ENCODE measurements at regions not wholly inside any gene's neighbourhood (a gene's known extent, or its start where the extent isn't known, plus 50 kb on each side); places are given as distances from the start of the nearest gene placed in this dataset.
"Not testable (repeated sequence)": the region's sequence is repeated elsewhere in the genome, so short reads cannot be mapped to it uniquely, and the experiment has no call there.

DNA sequence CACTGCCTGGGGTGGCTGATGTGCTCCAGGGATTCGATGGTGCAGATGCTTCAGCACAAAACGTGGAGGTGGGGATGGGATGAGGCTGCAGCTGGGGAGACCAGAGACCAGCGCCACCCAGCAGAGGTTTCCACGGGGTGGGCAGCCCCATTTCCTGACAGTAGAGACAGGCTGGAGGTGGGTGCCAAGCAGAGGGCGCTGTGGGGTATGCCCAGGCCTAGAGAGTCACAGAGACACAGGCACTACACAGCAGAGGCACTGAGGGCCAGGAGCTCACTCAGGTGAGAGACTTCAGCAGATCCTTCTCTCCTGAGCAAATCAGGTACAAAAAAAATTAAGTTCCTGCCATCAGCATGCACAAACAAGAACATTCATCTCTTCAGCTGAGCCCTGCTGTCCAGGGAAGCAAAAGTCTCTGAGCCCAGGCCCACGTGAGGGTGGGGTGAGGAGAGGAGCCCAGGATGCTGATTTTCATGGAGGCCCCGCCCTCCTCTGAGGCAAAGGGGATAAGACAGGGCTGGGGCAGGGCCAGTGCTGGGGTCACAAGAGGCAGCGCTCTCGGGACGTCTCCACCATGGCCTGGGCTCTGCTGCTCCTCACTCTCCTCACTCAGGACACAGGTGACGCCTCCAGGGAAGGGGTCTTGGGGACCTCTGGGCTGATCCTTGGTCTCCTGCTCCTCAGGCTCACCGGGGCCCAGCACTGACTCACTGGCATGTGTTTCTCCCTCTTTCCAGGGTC is 53.1 kb downstream of the GGTLC2 start:
- no peak for DNase-seq

GRCh38 chr22:22698263-22698750 is 53.9 kb downstream of the GGTLC2 start:
- DNase-seq: no peak

GRCh38 chr22:22700631-22701030 is 56.2 kb downstream of the GGTLC2 start:
- DNase-seq: no peak

GRCh38 chr22:22701557-22701956 is 57.1 kb downstream of the GGTLC2 start:
- DNase-seq: not testable (repeated sequence)

DNA sequence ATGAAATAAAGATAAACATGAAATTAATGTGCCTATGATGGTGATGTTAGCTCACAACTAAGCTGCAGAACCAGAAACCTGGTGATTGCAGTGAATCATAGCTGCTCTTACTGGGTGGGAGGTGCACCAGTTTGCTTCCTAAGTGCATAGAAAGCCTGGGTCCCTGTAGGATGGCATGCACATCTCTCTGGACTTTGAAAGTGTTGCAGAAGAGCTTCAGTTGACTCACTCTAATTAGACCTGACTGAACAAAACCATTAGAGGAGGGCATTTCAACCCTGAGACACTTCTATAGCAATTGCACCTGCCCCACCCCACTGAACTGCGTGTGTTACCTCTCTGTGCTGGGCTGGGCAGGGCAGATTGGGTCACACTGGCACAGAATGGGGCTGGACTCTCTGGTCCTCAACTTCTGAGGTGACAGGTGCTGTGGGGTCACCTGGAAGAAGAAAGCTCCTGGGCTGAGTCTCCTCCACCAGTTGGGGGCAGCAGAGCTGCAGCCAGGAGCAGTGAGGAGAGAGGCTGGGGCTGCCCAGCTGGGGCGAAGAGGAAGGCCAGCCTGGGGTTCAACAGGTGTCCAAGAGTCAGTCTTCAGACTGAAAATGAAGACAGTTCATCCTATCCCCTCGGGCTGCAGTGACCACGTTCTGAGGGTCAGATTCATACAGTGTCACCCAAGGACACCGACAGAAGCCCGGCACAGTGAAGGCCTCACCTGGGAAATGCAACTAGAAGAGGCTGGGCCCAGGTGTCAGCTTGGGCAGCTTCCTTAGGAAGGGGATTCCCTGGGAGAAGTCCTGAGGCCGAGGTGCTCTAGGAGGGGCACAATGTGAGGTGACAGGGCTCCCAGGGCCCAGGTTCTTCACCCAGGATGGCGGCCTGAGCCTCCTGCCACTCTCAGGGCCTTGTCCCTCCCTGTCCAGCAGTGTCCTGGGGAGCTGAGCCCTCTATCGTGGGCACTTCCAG is 58.1 kb downstream of the GGTLC2 start:
- peak; percentile 33 for DNase-seq

- no peak for DNase-seq
These were observed 58.8 kb downstream of the GGTLC2 start for GRCh38 chr22:22703203-22703570.

DNA sequence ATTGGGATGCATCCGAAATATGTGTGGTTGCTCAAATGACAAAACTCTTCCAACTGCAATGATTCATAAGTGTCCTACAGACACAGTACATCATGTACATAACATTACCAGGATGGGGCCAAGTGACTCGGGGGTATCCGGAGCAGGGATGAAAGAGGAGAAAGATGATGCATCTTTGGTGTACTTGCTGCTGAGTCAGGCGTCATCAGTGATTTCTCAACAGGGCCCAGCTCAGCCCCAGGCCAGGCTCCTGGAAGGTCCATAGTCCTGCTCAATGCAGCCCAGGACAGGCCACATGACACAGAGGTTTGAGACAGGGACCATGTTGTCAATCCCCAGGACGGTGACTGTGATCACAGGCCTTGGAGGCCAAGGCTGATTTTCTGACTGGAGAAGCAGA is 59.3 kb downstream of the GGTLC2 start:
- DNase-seq: no peak

- no peak for DNase-seq
These were observed 59.9 kb downstream of the GGTLC2 start for GRCh38 chr22:22704156-22704946.

DNA sequence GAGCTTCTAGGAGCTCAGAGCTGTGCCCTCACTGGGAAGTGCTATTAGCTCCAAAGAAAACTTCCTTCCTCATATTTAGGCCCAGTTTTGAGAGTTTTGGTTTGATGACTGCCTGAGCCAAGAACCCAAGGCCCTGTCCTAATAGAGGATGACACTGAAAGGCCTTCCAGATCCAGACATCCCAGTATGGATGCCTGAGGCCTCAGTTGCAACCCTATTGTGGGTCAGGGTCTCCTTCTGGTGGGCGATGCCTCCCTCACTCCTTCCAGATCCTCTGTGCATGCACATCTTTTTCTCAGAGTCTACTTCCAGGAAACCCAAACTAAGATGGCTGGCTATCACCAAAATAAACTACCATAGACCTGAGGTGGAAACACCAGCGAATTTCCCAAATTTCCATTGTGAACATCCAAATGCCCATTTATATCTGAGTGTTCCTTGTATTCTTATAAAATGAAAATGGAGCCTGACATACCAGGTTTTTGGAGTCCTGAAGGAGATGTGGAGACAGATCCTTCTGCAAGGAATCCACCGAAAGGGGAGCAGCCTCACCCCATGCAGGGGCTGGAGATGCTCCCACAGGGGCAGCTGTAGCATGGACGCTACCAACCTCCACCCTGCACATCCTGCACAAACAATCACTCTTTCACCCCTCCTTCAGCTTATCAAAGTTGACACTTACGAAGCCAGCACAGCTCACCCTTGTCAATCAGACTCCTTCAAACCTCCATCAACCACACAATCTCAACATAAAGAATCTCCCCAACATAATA is 61.1 kb downstream of the GGTLC2 start:
- no peak for DNase-seq

DNA sequence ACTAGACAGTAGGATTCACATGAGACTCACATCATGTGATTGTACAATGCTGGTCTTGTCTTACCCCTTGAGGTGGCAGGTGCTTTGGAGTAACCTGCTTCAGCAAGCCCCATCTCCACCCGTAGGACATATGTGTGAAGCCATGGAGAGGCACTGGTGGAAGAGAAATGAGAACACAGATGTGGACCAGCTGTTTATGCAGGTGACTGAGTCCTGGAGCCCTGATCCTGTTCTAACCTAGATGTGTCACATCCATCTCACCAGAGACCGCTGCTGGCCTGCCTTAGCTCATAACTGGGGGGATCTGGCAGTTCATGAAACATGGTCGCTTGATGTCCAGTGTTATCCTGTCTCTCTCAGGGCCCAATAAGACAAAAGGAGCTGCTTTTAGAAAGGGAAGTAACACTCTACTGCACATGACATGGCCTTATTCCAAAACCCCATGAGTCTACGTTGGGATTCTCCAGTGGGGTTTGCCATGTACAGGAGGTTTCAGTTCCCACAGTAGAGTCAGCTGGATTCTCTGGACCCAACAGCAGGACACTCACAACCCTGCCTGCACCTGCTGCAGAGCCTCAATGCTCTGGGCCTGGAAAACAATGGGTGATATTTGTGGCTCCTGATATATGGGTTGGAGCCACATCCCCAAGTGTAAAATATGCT is 62.0 kb downstream of the GGTLC2 start:
- DNase-seq: no peak

- DNase-seq: no peak
These were observed 65.5 kb downstream of the GGTLC2 start for GRCh38 chr22:22709719-22710445.

DNA sequence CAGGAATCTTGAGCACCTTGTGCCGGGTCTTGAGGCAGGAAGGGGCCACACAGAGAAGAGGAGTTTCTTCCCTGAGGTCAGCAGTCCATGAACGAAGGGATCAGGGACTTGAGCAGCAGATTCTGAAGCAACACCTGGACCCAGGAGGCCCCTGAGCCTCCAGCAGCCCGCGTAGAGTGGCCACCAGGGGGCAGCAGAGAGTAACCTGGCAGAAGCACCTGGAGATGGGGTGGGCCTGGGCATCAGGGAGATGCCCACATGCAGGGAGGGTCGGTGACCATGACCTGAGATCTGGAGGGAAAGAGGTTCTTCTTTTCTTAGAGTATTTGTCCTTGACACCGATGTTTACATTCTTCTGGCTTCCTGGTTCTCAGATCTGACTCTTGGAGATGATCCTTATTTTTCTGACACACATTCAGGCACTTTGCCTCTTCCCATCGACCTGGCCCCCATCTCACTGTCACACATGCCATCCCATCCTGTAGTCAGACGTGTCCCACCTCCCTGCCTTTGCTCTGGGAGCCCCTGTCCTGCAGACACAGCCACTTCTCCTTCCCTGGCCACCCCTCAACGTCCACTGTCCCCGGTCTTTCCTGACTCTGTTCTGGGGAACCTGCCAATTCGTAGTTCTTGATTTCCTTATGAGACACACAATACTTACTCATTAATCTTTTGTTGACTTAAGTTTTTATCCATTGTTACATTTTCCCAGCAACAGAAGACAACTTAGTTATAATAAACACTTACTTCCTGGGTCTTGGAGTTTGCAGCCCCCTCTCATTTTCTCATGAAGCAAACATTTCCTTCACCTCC is 66.5 kb downstream of the GGTLC2 start:
- peak; percentile 88 for DNase-seq

DNA sequence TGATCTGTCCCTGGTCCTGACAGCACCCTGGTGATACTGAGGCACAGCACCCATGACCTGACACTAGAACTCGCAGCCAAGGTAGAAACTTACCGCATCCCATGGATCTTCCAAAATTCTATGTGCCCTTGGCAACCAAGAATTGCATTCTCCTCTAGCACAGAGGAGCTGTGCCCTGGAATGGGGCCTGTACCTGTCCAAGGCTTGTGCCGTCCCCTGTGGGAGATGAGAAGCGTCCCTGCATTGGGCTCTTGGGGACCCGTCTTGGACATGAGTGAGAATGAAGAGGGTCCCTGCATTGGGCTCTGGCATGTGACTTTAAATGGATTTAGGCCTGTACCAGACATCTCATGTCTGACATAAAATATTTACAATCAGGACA is 67.1 kb downstream of the GGTLC2 start:
- no peak for DNase-seq

DNA sequence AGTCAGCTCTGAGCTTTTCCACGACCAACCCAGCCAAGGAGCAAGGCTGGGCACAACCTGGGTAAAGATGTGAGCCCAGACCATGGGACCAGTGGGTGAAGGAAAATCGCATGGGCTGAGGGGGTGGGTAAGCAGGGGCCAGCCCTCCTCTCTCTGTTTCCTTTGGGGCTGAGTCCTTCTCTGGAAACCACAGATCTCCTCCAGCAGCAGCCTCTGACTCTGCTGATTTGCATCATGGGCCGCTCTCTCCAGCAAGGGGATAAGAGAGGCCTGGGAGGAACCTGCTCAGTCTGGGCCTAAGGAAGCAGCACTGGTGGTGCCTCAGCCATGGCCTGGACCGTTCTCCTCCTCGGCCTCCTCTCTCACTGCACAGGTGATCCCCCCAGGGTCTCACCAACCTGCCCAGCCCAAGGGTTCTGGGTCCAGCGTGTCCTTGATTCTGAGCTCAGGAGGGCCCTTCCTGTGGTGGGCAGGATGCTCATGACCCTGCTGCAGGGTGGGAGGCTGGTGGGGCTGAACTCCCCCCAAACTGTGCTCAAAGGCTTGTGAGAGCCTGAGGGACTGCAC is 67.8 kb downstream of the GGTLC2 start:
- DNase-seq: no peak

GRCh38 chr22:22712666-22713365 is 68.4 kb downstream of the GGTLC2 start:
- DNase-seq: no peak

- DNase-seq: no peak
These were observed 69.0 kb downstream of the GGTLC2 start for GRCh38 chr22:22713416-22713815.

DNA sequence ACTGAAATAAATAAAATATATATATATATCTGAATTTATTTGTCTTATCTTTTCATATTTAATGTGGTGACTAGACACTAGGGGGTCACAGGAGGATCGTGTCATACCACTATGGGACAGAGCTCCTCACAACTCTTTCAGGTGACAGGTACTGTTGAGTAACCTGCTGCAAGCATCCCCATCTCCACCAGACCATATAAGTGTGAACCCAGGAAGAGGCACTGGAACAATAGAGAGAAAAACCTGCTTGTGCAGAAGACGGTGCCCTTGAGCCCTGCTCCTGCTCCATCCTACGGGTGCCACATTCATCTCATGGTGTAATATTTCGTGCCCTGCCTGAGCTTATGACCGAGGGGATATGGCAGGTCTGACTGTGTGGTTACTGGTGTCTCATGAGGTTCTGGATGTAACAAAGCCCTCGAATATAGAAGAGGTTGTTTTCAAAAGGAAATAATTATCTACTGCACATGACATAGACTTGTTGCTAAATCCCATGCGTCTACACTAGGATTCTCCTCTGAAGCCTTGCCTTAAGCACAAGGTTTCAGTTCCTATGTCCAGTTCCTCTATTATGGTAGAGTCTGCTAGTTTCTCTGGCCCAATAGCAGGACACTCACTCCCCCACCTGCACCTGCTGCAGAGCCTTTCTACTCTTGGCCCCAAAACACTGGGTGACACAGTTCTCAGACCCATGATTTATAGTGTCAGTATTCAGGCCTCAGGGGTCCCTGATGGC is 70.4 kb downstream of the GGTLC2 start:
- no peak for DNase-seq

- DNase-seq: no peak
These were observed 71.8 kb downstream of the GGTLC2 start for GRCh38 chr22:22716136-22716665.

Measured in stimulated activated CD8-positive, alpha-beta memory T cell treated with anti-CD3 and anti-CD28 coated beads, Interleukin-4, amount 100 ng/mL, for 48 hours (primary cell).